Endothelial cell of umbilical vein (primary cell): ENCODE measurements at regions not wholly inside any gene's neighbourhood (a gene's known extent, or its start where the extent isn't known, plus 50 kb on each side); places are given as distances from the start of the nearest gene placed in this dataset.

Source experiments
- BruUV-seq: library from RNA; stranded (reverse); fragments of 400-500 nt; replicated peaks from 2 replicates; lab custom pipeline; 2021; lab: Mats Ljungman, UMichigan
- CTCF ChIA-PET: fragments of 300-600, 350-600 bp; sonication (Branson Sonifier 250); formaldehyde crosslinking; loops from one replicate; lab custom pipeline; 2021; ENCODE audit warnings: antibody characterized with exemption, inconsistent platforms; lab: Charles Lee
- POLR2A ChIA-PET: fragments of 300-600, 350-600 bp; sonication (Branson Sonifier 250); formaldehyde crosslinking; loops from one replicate; lab custom pipeline; 2021; ENCODE audit warnings: antibody characterized with exemption, inconsistent platforms; lab: Charles Lee
- DNase-seq: peaks from one replicate; pipeline ENCODE4 v3.0.0-alpha.2; 2011; ENCODE audit warnings: low read depth, low spot score
- FAIRE-seq: peaks from 2 replicates; lab custom pipeline; 2011; peaks lifted over from hg19 to GRCh38; lab: Jason Lieb, UNC
- H2AFZ ChIP-seq: 2 replicates; pipeline ENCODE4 v1.6.0; 2012; ENCODE audit warnings: low read depth, low read length, control low read depth, inconsistent platforms
- H3K27ac ChIP-seq: 2 replicates; pipeline ENCODE4 v1.5.1; 2011; ENCODE audit warnings: low read depth, mild to moderate bottlenecking, control low read depth, low read length, moderate library complexity; ENCODE audit not compliant: insufficient read depth
- H3K27me3 ChIP-seq, 2 experiments: 2 replicates each; pipeline versions ENCODE4 v1.6.0 to v1.6.1; 2011; ENCODE audit warnings: low read length in 2 of 2, mixed read lengths in 1 of 2; ENCODE audit not compliant: control insufficient read depth in 2 of 2, insufficient read depth in 2 of 2
- H3K36me3 ChIP-seq, 2 experiments: 2 replicates in 1 of 2; 3 replicates in 1 of 2; pipeline ENCODE4 v1.5.1; 2011; ENCODE audit warnings: low read length in 2 of 2, mild to moderate bottlenecking in 1 of 2, moderate library complexity in 1 of 2; ENCODE audit not compliant: control insufficient read depth in 2 of 2, insufficient read depth in 2 of 2; ENCODE audit errors: extremely low read depth in 1 of 2
- H3K4me1 ChIP-seq: 3 replicates; pipeline ENCODE4 v1.5.1; 2011; ENCODE audit warnings: mild to moderate bottlenecking, low read length; ENCODE audit not compliant: control insufficient read depth, insufficient read depth; ENCODE audit errors: extremely low read depth
- H3K4me2 ChIP-seq: 2 replicates; pipeline ENCODE4 v1.6.1; 2011; ENCODE audit warnings: low read length, control low read depth, mixed read lengths; ENCODE audit not compliant: insufficient read depth
- H3K4me3 ChIP-seq, 3 experiments: fragments of 200-600 bp in 1 of 3; sonication (generic), shearing (Covaris generic) in 1 of 3; replicated peaks in 1 of 3; 2 replicates each; pipeline ENCODE4 v1.5.1; 2011 to 2016; ENCODE audit warnings: control low read depth in 3 of 3, low read length in 3 of 3, mild to moderate bottlenecking in 2 of 3, inconsistent platforms in 1 of 3, low read depth in 1 of 3, moderate library complexity in 1 of 3; ENCODE audit not compliant: insufficient read depth in 1 of 3
- H3K79me2 ChIP-seq: 2 replicates; pipeline ENCODE4 v1.6.0; 2012; ENCODE audit warnings: low read length, inconsistent platforms; ENCODE audit not compliant: control insufficient read depth, insufficient read depth
- H3K9ac ChIP-seq: replicated peaks from 2 replicates; pipeline ENCODE3; 2011; ENCODE audit warnings: low read length, control low read depth; ENCODE audit not compliant: insufficient read depth; ENCODE audit errors: extremely low read depth
- H3K9me1 ChIP-seq: replicated peaks from 3 replicates; pipeline ENCODE4 v1.6.0; 2011; ENCODE audit warnings: mild to moderate bottlenecking, low read length; ENCODE audit not compliant: control insufficient read depth, insufficient read depth; ENCODE audit errors: extremely low read depth
- H3K9me3 ChIP-seq: replicated peaks from 2 replicates; pipeline ENCODE4 v1.5.1; 2012; ENCODE audit warnings: low read length, inconsistent platforms; ENCODE audit not compliant: control insufficient read depth, insufficient read depth
- H4K20me1 ChIP-seq: replicated peaks from 2 replicates; pipeline ENCODE3; 2011; ENCODE audit warnings: mild to moderate bottlenecking, low read length; ENCODE audit not compliant: control insufficient read depth, insufficient read depth; ENCODE audit errors: extremely low read depth
- EZH2 ChIP-seq: IDR thresholded peaks from 2 replicates; pipeline ENCODE4 v1.6.1; 2012; ENCODE audit warnings: borderline replicate concordance, low read depth, mild to moderate bottlenecking, moderate library complexity, low read length, inconsistent platforms; ENCODE audit not compliant: severe bottlenecking
- FOS ChIP-seq: IDR thresholded peaks from 2 replicates; pipeline ENCODE4 v1.6.1; 2011; ENCODE audit warnings: mild to moderate bottlenecking, low read length, moderate library complexity, borderline replicate concordance; ENCODE audit not compliant: insufficient read depth
- GATA2 ChIP-seq: IDR thresholded peaks from 2 replicates; pipeline ENCODE4 v1.7.0; 2011; ENCODE audit warnings: low read depth, mild to moderate bottlenecking, moderate library complexity, mixed read lengths, low read length; ENCODE audit not compliant: insufficient read length, insufficient read depth
- JUN ChIP-seq: IDR thresholded peaks from 2 replicates; pipeline ENCODE4 v1.6.1; 2011; ENCODE audit warnings: borderline replicate concordance, low read depth; ENCODE audit not compliant: insufficient read length, insufficient read depth
- MAX ChIP-seq: IDR thresholded peaks from 2 replicates; pipeline ENCODE4 v1.6.1; 2011; ENCODE audit not compliant: insufficient read depth, insufficient read length
- MYC ChIP-seq: IDR thresholded peaks from one replicate; pipeline ENCODE4 v1.6.1; 2011; ENCODE audit warnings: mild to moderate bottlenecking, low read depth, low read length
- POLR2A ChIP-seq: IDR thresholded peaks from 2 replicates; pipeline ENCODE4 v1.6.1; 2012; ENCODE audit warnings: low read depth, mild to moderate bottlenecking, control low read depth, low read length
- POLR2AphosphoS5 ChIP-seq: IDR thresholded peaks from 2 replicates; pipeline ENCODE4 v1.6.1; 2012; ENCODE audit warnings: low read depth, mild to moderate bottlenecking, control low read depth, low read length, moderate library complexity; ENCODE audit not compliant: insufficient read depth
- dilution Hi-C: fragments of 300-500 bp; cut with MboI; formaldehyde crosslinking; loops from one replicate; pipeline ENCODE4 v1.15.0; 2019; ENCODE audit warnings: low sequenced_read_pairs; ENCODE audit not compliant: extremely low pct_ligation_motif_present
- intact Hi-C: fragments of 100-400 bp; cut with micrococcal nuclease; formaldehyde crosslinking; loops from one replicate; pipeline ENCODE4 v1.10.0; 2022
- TF ChIP-seq, protein P1 (sequence below), 2 donors: IDR thresholded peaks; 1 replicate in 1 of 2; 2 replicates in 1 of 2; pipeline ENCODE4 v1.5.1; 2011; ENCODE audit warnings: low read length in 2 of 2, mild to moderate bottlenecking in 2 of 2, moderate library complexity in 2 of 2, control low read depth in 1 of 2, inconsistent platforms in 1 of 2, low read depth in 1 of 2; ENCODE audit not compliant: insufficient read depth in 1 of 2; ENCODE audit errors: extremely low read depth in 1 of 2

DNA sequence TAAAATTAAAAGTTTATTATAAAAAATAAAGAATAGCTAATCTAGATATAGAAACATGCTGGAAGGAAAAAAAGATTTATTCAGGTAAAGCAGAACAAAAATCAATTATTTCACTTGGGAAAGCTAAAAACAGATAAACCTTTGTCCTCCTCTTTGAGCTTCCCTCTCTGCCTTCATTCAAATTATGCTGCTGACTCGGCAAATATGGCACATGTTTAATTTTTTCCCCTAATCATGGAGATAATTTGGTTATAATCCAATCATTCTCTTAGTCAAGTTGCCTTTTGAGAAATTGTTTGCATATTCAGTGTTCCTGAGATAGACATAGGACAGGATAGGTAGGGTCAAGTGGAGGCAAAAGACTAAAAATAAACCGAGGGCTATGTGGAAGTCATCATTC is 556.8 kb upstream of the PTCHD4 start:
- no peaks in the 10 kb centered on the region for H3K27me3 ChIP-seq
- no peak overlapping the region for H2AFZ ChIP-seq
- no peaks in the 10 kb centered on the region for H4K20me1 ChIP-seq
- intact Hi-C loops (no loop called here), dilution Hi-C loops (no loop called here)
- no peaks in the 10 kb centered on the region for H3K9me3 ChIP-seq
- DNase-seq = no peak
- H3K9ac ChIP-seq = no peak overlapping the region
- H3K4me2 ChIP-seq = no peak overlapping the region
- no peak for FAIRE-seq
- no peaks in the 10 kb centered on the region for H3K79me2 ChIP-seq
- ChIA-PET POLR2A (no interaction called here), CTCF (no interaction called here)
- no peak overlapping the region for H3K27ac ChIP-seq
- no peaks in the 10 kb centered on the region for H3K4me1 ChIP-seq
- TF ChIP-seq JUN = no peak
- TF ChIP-seq GATA2 = no peak
- no peak for TF ChIP-seq POLR2AphosphoS5
- no peak for TF ChIP-seq EZH2
- TF ChIP-seq MAX = no peak
- no peak for TF ChIP-seq FOS
- no peak for TF ChIP-seq POLR2A
- TF ChIP-seq, protein P1, sequence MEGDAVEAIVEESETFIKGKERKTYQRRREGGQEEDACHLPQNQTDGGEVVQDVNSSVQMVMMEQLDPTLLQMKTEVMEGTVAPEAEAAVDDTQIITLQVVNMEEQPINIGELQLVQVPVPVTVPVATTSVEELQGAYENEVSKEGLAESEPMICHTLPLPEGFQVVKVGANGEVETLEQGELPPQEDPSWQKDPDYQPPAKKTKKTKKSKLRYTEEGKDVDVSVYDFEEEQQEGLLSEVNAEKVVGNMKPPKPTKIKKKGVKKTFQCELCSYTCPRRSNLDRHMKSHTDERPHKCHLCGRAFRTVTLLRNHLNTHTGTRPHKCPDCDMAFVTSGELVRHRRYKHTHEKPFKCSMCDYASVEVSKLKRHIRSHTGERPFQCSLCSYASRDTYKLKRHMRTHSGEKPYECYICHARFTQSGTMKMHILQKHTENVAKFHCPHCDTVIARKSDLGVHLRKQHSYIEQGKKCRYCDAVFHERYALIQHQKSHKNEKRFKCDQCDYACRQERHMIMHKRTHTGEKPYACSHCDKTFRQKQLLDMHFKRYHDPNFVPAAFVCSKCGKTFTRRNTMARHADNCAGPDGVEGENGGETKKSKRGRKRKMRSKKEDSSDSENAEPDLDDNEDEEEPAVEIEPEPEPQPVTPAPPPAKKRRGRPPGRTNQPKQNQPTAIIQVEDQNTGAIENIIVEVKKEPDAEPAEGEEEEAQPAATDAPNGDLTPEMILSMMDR (IDR thresholded peaks at IDR 0.05; ENCODE audit: extremely low read depth in 1 of 2, insufficient read depth in 1 of 2, low read depth in 1 of 2, low read length in 2 of 2) = no peak
- TF ChIP-seq MYC = no peak
- no peak overlapping the region for H3K4me3 ChIP-seq
- H3K9me1 ChIP-seq = no peaks in the 10 kb centered on the region
- no peaks in the 10 kb centered on the region for H3K36me3 ChIP-seq
- no TSS peak for BruUV-seq
